ENCODE measurements at regions not wholly inside any gene's neighbourhood (a gene's known extent, or its start where the extent isn't known, plus 50 kb on each side); places are given as distances from the start of the nearest gene placed in this dataset.
"Not testable (repeated sequence)": the region's sequence is repeated elsewhere in the genome, so short reads cannot be mapped to it uniquely, and the experiment has no call there.

DNA sequence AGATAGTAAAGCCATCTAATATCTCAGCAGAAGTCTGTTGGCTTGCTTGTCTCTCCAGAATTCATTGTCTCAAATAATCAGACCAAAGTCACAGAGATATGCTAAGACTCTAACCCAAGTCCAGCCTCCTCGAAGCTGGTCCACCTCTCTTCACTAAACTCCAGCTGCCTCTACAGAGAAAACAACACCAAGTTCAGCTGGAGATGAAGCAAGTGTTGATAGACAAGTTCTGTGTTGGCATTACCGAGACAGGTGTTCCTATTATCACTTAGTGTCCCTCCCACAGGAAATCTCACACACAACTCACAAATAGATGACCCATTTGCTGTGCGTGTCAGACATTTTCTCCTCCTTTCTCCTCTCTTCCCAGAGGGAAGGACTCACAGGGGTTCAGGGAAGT lies 164.4 kb upstream of the ANKFN1 start:
- TF ChIP-seq CTCF (IDR thresholded peaks at IDR 0.05; ENCODE audit: low read depth, low read length, missing control alignments) = no peak
- no peak for DNase-seq (ENCODE audit: extremely low read depth, low read depth)
- no peak overlapping the region for H3K4me3 ChIP-seq (replicated peaks; ENCODE audit: low read depth, low read length)

DNA sequence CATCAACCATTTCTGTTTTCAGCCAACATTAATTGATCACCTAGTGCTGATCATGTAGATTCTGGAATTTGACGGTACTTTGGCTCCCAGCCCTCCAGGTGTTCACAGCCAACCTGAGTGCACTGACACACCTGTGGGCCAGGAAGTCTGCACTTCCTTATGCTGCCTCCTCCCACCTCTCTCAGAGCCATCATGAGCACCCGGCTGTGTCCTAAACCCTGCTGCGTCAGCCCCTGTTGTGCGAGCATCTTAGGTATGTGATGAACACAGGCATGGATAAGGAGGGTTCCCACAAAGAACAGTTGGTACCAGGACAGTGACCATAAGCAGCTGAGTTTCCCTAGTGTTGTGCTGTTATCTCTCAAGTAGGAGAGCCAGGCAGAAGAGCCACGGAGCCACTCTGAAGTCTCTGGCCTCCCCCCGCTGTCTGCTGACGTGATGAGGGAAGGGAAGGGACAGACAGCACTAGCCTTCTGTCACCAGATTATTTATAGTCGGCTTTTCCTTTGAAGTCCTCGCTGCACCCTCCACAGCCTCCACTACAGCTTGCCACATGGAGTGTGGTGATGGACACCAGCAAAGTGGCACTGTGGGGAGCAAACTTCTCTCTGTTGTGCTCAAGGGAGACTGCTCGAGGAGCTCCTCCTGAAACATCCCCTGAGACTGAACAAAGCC lies 162.8 kb upstream of the ANKFN1 start:
- H3K4me3 ChIP-seq (replicated peaks; ENCODE audit: low read depth, low read length) = no peak overlapping the region
- DNase-seq (ENCODE audit: extremely low read depth, low read depth) = no peak
- no peak for TF ChIP-seq CTCF (IDR thresholded peaks at IDR 0.05; ENCODE audit: low read depth, low read length, missing control alignments)

DNA sequence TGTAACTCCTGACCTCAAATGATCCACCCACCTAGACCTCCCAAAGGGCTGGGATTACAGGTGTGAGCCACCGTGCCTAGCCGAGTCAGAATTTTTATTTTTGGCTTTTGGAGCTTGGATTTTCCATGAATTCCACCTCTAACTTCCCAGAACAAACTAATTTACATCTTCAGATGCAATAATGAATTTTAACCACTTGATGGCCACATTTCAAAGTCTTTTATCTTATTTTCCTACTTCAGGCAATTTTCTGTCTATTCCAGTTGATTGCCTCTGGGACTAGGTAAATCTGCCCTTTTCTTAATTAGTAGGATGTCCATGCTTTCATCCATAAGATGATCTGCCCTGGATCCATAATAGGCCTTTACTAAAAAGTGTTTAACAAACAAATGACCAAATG lies 156.4 kb upstream of the ANKFN1 start:
- no peak for DNase-seq (ENCODE audit: extremely low read depth, low read depth)
- TF ChIP-seq CTCF (IDR thresholded peaks at IDR 0.05; ENCODE audit: low read depth, low read length, missing control alignments) = no peak
- H3K4me3 ChIP-seq (replicated peaks; ENCODE audit: low read depth, low read length) = no peak overlapping the region

- TF ChIP-seq CTCF (IDR thresholded peaks at IDR 0.05; ENCODE audit: low read depth, low read length, missing control alignments) = no peak
Observed at GRCh38 chr17:56000411-56000810, 152.9 kb upstream of the ANKFN1 start.

DNA sequence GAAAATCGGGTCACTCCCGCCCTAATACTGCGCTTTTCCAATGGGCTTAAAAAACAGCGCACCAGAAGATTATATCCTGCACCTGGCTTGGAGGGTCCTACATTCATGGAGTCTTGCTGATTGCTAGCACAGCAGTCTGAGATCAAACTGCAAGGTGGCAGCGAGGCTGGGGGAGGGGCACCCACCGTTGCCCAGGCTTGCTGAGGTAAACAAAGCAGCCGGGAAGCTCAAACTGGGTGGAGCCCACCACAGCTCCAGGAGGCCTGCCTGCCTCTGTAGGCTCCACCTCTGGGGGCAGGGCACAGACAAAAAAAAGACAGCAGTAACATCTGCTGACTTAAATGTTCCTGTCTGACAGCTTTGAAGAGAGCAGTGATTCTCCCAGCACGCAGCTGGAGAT lies 150.6 kb upstream of the ANKFN1 start:
- H3K4me3 ChIP-seq (replicated peaks; ENCODE audit: low read depth, low read length); DNase-seq (ENCODE audit: extremely low read depth, low read depth): not testable (repeated sequence)

More at GRCh38 chr17:56000411-56000810, 152.9 kb upstream of the ANKFN1 start:
- H3K4me3 ChIP-seq (replicated peaks; ENCODE audit: low read depth, low read length) = no peak overlapping the region
- no peak for DNase-seq (ENCODE audit: extremely low read depth, low read depth)

GRCh38 chr17:56009795-56010651 lies 143.3 kb upstream of the ANKFN1 start:
- DNase-seq (ENCODE audit: extremely low read depth, low read depth) = no peak
- TF ChIP-seq CTCF (IDR thresholded peaks at IDR 0.05; ENCODE audit: low read depth, low read length, missing control alignments) = no peak
- H3K4me3 ChIP-seq (replicated peaks; ENCODE audit: low read depth, low read length) = no peak overlapping the region

DNA sequence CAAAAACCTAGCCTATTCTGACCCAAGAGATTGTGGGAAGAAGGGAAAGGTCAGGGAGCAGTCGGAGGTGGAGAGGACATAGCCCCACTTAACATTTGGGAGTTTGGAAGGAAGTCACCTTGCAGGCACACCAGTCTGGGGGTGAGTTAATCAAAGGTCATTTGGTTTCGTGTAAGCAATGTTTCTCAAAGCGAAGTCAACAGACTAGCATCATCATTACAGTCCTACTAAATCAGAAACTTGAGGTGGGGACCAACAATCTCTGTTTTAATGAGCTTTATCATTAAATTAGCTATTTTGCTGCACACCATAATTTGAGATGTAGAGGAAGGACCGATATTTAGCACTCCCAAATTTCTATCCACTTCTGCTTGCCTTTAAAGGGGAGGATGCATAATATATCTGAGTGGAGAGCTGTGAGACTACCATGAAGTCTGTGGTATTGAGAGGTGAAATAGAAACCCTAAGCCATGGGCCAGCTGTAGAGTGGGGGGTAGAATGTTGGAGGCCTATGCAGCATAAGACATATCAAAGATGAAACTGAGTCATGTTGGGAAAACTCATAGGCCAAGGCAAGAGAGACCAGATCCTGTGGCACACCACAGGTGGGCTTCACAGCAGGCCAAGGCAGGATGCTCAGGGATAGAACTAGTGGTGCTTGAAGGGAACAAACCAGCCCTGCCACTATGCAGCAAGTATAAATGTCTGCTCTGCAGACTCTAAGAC lies 141.7 kb upstream of the ANKFN1 start:
- no peak for DNase-seq (ENCODE audit: extremely low read depth, low read depth)
- no peak for TF ChIP-seq CTCF (IDR thresholded peaks at IDR 0.05; ENCODE audit: low read depth, low read length, missing control alignments)

More for the DNA sequence above, 141.7 kb upstream of the ANKFN1 start:
- H3K4me3 ChIP-seq (replicated peaks; ENCODE audit: low read depth, low read length) = no peak overlapping the region

Measured in HFF-Myc (cell line).